ENCODE measurements at regions not wholly inside any gene's neighbourhood (a gene's known extent, or its start where the extent isn't known, plus 50 kb on each side); places are given as distances from the start of the nearest gene placed in this dataset.

GRCh38 chr4:167509551-167509950, 275.3 kb upstream of the SPOCK3 start:
- no peak for TF ChIP-seq EZH2phosphoT487 (IDR thresholded peaks at IDR 0.05)

GRCh38 chr4:167524091-167524490, 289.8 kb upstream of the SPOCK3 start:
- Mint-ChIP-seq H3K27ac (no peak overlapping the region), H3K36me3 (no peaks in the 10 kb centered on the region), H3K4me1 (no peaks in the 10 kb centered on the region), H3K4me3 (no peak overlapping the region), H3K9me3 (no peaks in the 10 kb centered on the region), H3K27me3 (ENCODE audit: insufficient read depth, low read depth) (no peaks in the 10 kb centered on the region)
- H4K20me1 ChIP-seq (ENCODE audit: low read depth): no peaks in the 10 kb centered on the region
- H3K79me2 ChIP-seq (ENCODE audit: low read depth): no peaks in the 10 kb centered on the region
- H3K9me3 ChIP-seq (ENCODE audit: low read depth): no peaks in the 10 kb centered on the region
- H2AFZ ChIP-seq (replicated peaks): no peak overlapping the region
- no peaks in the 10 kb centered on the region for H3K36me3 ChIP-seq
- H3F3A ChIP-seq (ENCODE audit: low read depth): no peaks in the 10 kb centered on the region
- no peak overlapping the region for H3K4me2 ChIP-seq
- H3K4me3 ChIP-seq: no peak overlapping the region
- TF ChIP-seq CTCF (IDR thresholded peaks at IDR 0.05): no peak
- no peak for TF ChIP-seq EZH2 (IDR thresholded peaks at IDR 0.05)
- no peak for TF ChIP-seq EZH2phosphoT487 (IDR thresholded peaks at IDR 0.05)
- no peaks in the 10 kb centered on the region for H3K27me3 ChIP-seq
- H3K4me1 ChIP-seq: no peaks in the 10 kb centered on the region
- no peak overlapping the region for H3K27ac ChIP-seq
- H3K9ac ChIP-seq: no peak overlapping the region
- no peak for DNase-seq (ENCODE audit: low spot score)

More at GRCh38 chr4:167509551-167509950, 275.3 kb upstream of the SPOCK3 start:
- Histone ChIP-seq H4K20me1 (ENCODE audit: low read depth) (no peaks in the 10 kb centered on the region), H2AFZ (replicated peaks) (no peak overlapping the region), H3F3A (ENCODE audit: low read depth) (no peaks in the 10 kb centered on the region), H3K4me1 (no peaks in the 10 kb centered on the region), H3K27ac (no peak overlapping the region), H3K4me3 (no peak overlapping the region), H3K4me2 (no peak overlapping the region), H3K36me3 (no peaks in the 10 kb centered on the region), H3K9ac (no peak overlapping the region), H3K9me3 (ENCODE audit: low read depth) (no peaks in the 10 kb centered on the region), H3K79me2 (ENCODE audit: low read depth) (no peaks in the 10 kb centered on the region), H3K27me3 (no peaks in the 10 kb centered on the region)
- H3K36me3 Mint-ChIP-seq: no peaks in the 10 kb centered on the region
- no peak overlapping the region for H3K27ac Mint-ChIP-seq
- no peak for DNase-seq (ENCODE audit: low spot score)
- no peak overlapping the region for H3K4me3 Mint-ChIP-seq
- H3K4me1 Mint-ChIP-seq: no peaks in the 10 kb centered on the region
- H3K27me3 Mint-ChIP-seq (ENCODE audit: insufficient read depth, low read depth): no peaks in the 10 kb centered on the region
- H3K9me3 Mint-ChIP-seq: no peaks in the 10 kb centered on the region

- Histone ChIP-seq H3K36me3 (no peaks in the 10 kb centered on the region), H3K4me1 (no peaks in the 10 kb centered on the region), H3K9me3 (ENCODE audit: low read depth) (no peaks in the 10 kb centered on the region), H3F3A (ENCODE audit: low read depth) (no peaks in the 10 kb centered on the region), H3K27me3 (no peaks in the 10 kb centered on the region), H3K27ac (no peak overlapping the region), H4K20me1 (ENCODE audit: low read depth) (no peaks in the 10 kb centered on the region), H3K79me2 (ENCODE audit: low read depth) (no peaks in the 10 kb centered on the region), H3K4me3 (no peak overlapping the region), H2AFZ (replicated peaks) (no peak overlapping the region), H3K9ac (no peak overlapping the region), H3K4me2 (no peak overlapping the region)
- H3K27me3 Mint-ChIP-seq (ENCODE audit: insufficient read depth, low read depth): no peaks in the 10 kb centered on the region
- no peak overlapping the region for H3K4me3 Mint-ChIP-seq
- H3K9me3 Mint-ChIP-seq: no peaks in the 10 kb centered on the region
- no peak for TF ChIP-seq EZH2phosphoT487 (IDR thresholded peaks at IDR 0.05)
- no peak for TF ChIP-seq CTCF (IDR thresholded peaks at IDR 0.05)
- TF ChIP-seq EZH2 (IDR thresholded peaks at IDR 0.05): no peak
- no peaks in the 10 kb centered on the region for H3K4me1 Mint-ChIP-seq
- no peak overlapping the region for H3K27ac Mint-ChIP-seq
- no peak for DNase-seq (ENCODE audit: low spot score)
- H3K36me3 Mint-ChIP-seq: no peaks in the 10 kb centered on the region
Observed at GRCh38 chr4:167537761-167538160, 303.5 kb upstream of the SPOCK3 start.

- Histone ChIP-seq H3K9ac (no peak overlapping the region), H4K20me1 (ENCODE audit: low read depth) (no peaks in the 10 kb centered on the region), H3K79me2 (ENCODE audit: low read depth) (no peaks in the 10 kb centered on the region), H3K36me3 (no peaks in the 10 kb centered on the region), H3K9me3 (ENCODE audit: low read depth) (no peaks in the 10 kb centered on the region), H3K27me3 (no peaks in the 10 kb centered on the region), H3K4me3 (no peak overlapping the region), H3K4me2 (no peak overlapping the region), H3F3A (ENCODE audit: low read depth) (no peaks in the 10 kb centered on the region), H3K27ac (no peak overlapping the region), H3K4me1 (no peaks in the 10 kb centered on the region), H2AFZ (replicated peaks) (no peak overlapping the region)
- no peak for TF ChIP-seq EZH2 (IDR thresholded peaks at IDR 0.05)
- H3K4me1 Mint-ChIP-seq: no peaks in the 10 kb centered on the region
- H3K27ac Mint-ChIP-seq: no peak overlapping the region
- H3K4me3 Mint-ChIP-seq: no peak overlapping the region
- no peaks in the 10 kb centered on the region for H3K36me3 Mint-ChIP-seq
- H3K9me3 Mint-ChIP-seq: no peaks in the 10 kb centered on the region
- no peaks in the 10 kb centered on the region for H3K27me3 Mint-ChIP-seq (ENCODE audit: insufficient read depth, low read depth)
- DNase-seq (ENCODE audit: low spot score): no peak
Observed at GRCh38 chr4:167541286-167541685, 307.0 kb upstream of the SPOCK3 start.

Measured in neural progenitor cell (in vitro differentiated cells).